ENCODE measurements at regions not wholly inside any gene's neighbourhood (a gene's known extent, or its start where the extent isn't known, plus 50 kb on each side); places are given as distances from the start of the nearest gene placed in this dataset.

- H3K27ac ChIP-seq (ENCODE audit: extremely low read depth, low read depth, low read length): no peak overlapping the region
- H2AFZ ChIP-seq (ENCODE audit: low read depth, low read length): no peak overlapping the region
- POLR2A ChIA-PET: no interaction called here
- no TSS peak for BruUV-seq (replicated peaks)
- H3K79me2 ChIP-seq (ENCODE audit: control insufficient read depth, insufficient read depth, low read length): no peaks in the 10 kb centered on the region
- DNase-seq (ENCODE audit: extremely low read depth in 1 of 4, low spot score in 3 of 4): no peak
- CTCF ChIA-PET (ENCODE audit: low intra/inter-chr PET ratio): no interaction called here
- intact Hi-C loops (cut with micrococcal nuclease) (no loop called here), in situ Hi-C loops (cut with MboI) (no loop called here)
- TF ChIP-seq HOXB6 (CRISPR knock-in tag; IDR thresholded peaks at IDR 0.05; ENCODE audit: borderline replicate concordance) (no peak), BDP1 (IDR thresholded peaks at IDR 0.05; ENCODE audit: insufficient read depth, insufficient read length) (no peak), HSF4 (CRISPR knock-in tag; IDR thresholded peaks at IDR 0.05; ENCODE audit: borderline replicate concordance) (no peak), EWSR1 (IDR thresholded peaks at IDR 0.05; ENCODE audit: borderline replicate concordance, low read depth, partially characterized antibody) (no peak), TCF7 (IDR thresholded peaks at IDR 0.05; ENCODE audit: borderline replicate concordance) (no peak), ZNF766 (CRISPR knock-in tag; conservative IDR thresholded peaks at IDR 0.05) (no peak), ELK1 (CRISPR knock-in tag; IDR thresholded peaks at IDR 0.05) (no peak), FOXK2 (conservative IDR thresholded peaks at IDR 0.05 in 1 of 2, IDR thresholded peaks at IDR 0.05 in 1 of 2; ENCODE audit: low read depth in 2 of 2) (no peak), TSC22D4 (tag; IDR thresholded peaks at IDR 0.05) (no peak), TFAM (CRISPR knock-in tag; conservative IDR thresholded peaks at IDR 0.05) (no peak), ATF1 (CRISPR knock-in tag; IDR thresholded peaks at IDR 0.05) (no peak), ATF1 (tag; IDR thresholded peaks at IDR 0.05) (no peak), HNRNPK (IDR thresholded peaks at IDR 0.05; ENCODE audit: low read depth, low read length, poor library complexity, severe bottlenecking) (no peak), RBFOX2 (IDR thresholded peaks at IDR 0.05; ENCODE audit: low read depth, low read length) (no peak), CBX2 (IDR thresholded peaks at IDR 0.05; ENCODE audit: insufficient read depth, low read length, poor library complexity, severe bottlenecking) (no peak), SAFB2 (IDR thresholded peaks at IDR 0.05; ENCODE audit: borderline replicate concordance, low read depth, low read length, severe bottlenecking) (no peak), PREB (CRISPR knock-in tag; IDR thresholded peaks at IDR 0.05) (no peak), SNRNP70 (optimal IDR thresholded peaks at IDR 0.05; ENCODE audit: low read depth, low read length) (no peak), RBM34 (IDR thresholded peaks at IDR 0.05; ENCODE audit: borderline replicate concordance, insufficient read depth, low read length) (no peak)
- no peak for ATAC-seq
- no peak for FAIRE-seq
- H3K9me3 ChIP-seq (replicated peaks; ENCODE audit: control insufficient read depth, insufficient read depth, low read depth, low read length): peaks cover 2% of the 10 kb centered on the region; the same call in 1 of the 2 replicates
- no peak overlapping the region for H3K4me3 ChIP-seq
- H3K27me3 ChIP-seq (ENCODE audit: control insufficient read depth in 2 of 2, insufficient read depth in 2 of 2, low read length in 2 of 2): peaks cover 0 to 4% of the 10 kb centered on the region in 2 experiments; a peak in 1 of 5 replicates
- no peaks in the 10 kb centered on the region for H3K4me1 ChIP-seq (replicated peaks in 1 of 2; ENCODE audit: control insufficient read depth in 2 of 2, insufficient read depth in 2 of 2, low read length in 2 of 2)
- H3K9me1 ChIP-seq (ENCODE audit: control insufficient read depth, insufficient read depth, low read length): no peaks in the 10 kb centered on the region
- H4K20me1 ChIP-seq (replicated peaks; ENCODE audit: control insufficient read depth, insufficient read depth, low read length): no peaks in the 10 kb centered on the region
- no peak overlapping the region for H3K4me2 ChIP-seq (ENCODE audit: insufficient read depth, low read length)
- no peak overlapping the region for H3K9ac ChIP-seq (ENCODE audit: insufficient read depth in 1 of 2, low read depth in 2 of 2, low read length in 2 of 2)
- 4% methylated on average over 2 of the region's 2 CpGs for WGBS (ENCODE audit: insufficient coverage, low coverage, missing lambda C conversion rate)
- no peaks in the 10 kb centered on the region for H3K36me3 ChIP-seq (ENCODE audit: control insufficient read depth, insufficient read depth, low read length)
Measured at GRCh38 chr9:96058218-96058617, 182.7 kb downstream of the ERCC6L2 start.
